GM11168 (cell line): ENCODE measurements at regions not wholly inside any gene's neighbourhood (a gene's known extent, or its start where the extent isn't known, plus 50 kb on each side); places are given as distances from the start of the nearest gene placed in this dataset.
"Not testable (repeated sequence)": the region's sequence is repeated elsewhere in the genome, so short reads cannot be mapped to it uniquely, and the experiment has no call there.

ENCODE experiments used
- in situ Hi-C: fragments of 300-500 bp; cut with MboI; formaldehyde crosslinking; loops from one replicate; pipeline ENCODE4 v1.12.0; 2022; ENCODE audit warnings: low sequenced_read_pairs; ENCODE audit not compliant: unreplicated experiment

DNA sequence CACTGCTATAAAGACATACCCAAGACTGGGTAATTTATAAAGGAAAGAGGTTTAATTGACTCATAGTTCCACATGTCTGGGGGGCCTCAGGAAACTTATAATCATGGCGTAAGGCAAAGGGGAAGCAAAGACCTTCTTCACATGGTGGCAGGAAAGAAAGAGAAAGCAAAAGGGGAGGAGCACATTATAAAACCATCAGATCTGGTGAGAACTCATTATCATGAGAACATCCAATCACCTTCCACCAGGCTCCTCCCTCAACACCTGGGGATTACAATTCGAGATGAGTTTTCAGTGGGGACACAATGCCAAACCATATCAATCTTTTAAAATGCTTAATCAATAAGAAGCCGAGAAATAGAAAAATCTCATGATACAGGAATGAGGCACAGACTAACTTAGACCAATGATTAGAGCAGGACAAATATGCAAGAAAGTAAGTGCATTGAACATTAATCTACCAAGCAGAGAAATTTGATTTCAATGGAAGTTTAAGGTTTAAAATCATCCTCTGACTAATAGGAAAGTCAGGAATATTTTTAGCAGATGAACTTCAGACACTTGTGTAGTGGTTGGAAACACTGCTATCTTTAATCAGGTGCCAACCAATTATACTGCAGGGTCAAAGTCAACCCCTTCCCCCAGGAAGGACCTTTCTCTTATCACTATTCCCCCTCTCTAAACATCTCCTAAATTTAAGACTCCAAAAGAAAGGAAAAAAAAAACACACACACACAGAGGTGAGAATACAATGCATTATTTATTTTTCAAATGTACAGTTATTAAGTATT is 259.2 kb downstream of the IRS1 start:
- in situ Hi-C loops = no loop called here

DNA sequence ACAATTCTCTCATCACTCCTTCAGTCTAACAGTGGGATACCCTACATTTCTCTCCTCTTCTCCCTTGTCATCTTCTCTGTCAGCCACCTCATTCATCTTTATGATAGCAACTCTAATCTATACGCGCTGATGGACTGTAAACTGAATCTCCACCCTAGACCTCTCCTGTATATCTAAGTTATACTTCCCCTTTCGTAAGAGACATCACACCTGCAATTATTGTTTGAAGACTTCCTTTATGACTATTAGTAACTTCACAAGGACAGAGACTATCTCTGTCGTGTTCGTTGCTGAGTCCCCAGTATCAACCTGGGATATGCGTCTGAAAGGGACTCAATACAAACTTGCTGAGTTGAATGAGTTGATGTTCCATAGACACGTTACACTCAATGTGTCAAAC is 263.2 kb downstream of the IRS1 start:
- in situ Hi-C loops = no loop called here

DNA sequence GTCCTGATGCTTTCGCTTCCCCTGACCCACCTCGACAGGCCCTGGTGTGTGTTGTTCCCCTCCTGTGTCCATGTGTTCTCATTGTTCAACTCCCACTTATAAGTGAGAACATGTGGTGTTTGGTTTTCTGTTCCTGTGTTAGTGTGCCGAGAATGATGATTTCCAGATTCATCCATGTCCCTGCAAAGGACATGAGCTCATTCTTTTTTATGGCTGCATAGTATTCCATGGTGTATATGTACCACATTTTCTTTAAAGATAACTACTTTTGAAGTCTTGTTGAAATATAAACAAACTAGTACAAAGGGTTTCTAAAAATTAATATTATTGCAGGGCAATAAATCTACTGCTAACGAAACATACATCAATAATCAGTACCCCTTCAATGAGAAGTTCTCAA is 266.6 kb downstream of the IRS1 start:
- in situ Hi-C loops = not testable (repeated sequence)

DNA sequence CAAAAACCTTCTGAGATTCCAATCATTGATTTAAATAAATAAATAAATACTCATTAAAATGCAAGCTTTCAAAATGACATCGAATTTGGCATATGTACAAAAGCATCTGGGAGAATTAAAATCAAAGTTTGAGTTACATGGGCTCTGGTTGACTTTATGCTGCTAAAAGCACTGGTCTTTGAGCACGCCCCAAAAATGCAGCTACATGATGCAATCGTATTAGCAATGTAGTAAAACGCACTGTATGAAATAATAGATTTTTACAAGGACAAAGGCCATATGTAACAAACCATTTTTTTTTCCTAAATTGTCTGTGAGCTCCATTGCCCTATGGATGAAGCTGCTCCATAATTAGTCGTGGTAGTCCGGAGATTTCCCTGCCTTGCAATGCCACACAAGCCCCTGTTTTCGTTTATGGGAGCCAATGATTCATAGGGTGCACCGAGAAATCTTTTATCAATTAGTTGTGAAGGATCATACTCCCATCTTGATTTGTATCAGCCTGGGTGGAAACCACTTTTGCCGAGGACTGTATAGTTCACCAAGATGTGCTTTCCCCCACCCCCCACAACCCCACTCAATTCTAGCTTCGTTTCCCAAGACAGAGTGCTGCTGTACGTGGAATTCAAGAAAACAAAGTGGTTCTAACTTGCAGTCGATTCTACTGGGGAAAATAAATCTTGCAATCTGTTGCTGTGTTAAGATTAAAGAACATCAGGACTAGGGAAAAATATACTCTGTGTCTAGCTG is 268.4 kb downstream of the IRS1 start:
- in situ Hi-C loops = no loop called here

DNA sequence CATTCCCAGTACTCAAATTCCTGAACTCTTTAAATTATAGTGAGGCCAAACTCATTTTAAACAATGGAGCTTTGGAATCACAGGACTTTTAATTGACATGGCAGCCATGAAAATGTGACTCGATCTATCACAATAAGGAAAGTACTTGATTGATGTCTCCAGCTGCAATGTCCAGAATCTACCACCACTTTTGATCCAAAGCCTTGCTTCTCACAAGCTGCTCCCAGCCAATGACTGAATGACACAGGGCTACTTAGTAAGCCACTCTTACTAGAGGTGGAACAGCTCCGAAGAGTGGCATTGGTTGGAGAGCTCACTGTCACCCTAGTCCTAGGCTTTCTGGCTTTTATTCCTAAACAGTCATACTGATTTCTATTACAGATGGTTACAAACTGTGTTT is 270.1 kb downstream of the IRS1 start:
- in situ Hi-C loops = no loop called here

DNA sequence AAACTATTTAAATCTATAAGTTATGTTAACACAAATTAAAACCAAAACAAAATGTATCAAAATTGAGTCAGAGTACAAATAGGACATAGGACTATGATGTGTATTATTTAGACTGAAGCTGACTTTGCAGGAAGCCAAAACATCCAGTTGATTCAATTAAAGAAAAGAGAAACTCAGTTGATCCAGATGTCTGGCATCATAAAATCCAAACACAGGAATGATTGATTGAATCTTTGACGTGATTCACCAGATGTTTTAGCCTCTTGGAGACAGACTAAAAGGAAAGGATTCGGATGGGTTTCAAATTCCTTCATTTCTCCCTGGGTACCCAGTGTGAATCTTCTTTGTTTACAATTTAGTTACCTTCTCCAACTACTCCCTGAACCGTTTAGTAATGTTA is 272.9 kb downstream of the IRS1 start:
- in situ Hi-C loops = no loop called here

DNA sequence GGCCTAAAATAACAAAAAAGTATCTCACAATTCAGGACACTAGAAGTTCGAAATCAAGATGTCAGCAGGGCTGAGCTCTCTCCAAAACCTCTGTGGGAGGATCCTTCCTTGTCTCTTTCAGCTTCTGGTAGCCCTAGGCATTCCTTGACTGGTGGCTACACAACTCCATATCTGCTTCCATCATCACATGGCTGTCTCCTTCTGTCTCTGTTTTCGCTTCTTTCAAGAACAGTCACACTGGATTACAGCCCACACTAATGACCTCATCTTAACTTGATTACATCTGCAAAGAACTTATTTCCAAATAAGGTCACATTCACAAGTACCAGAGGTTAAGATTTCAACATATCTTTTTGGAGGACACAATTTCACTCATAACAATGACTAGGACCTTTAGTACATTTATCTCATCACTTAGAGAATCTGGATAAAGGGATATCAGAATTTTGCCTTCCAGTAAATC is 275.2 kb downstream of the IRS1 start:
- in situ Hi-C loops = no loop called here

DNA sequence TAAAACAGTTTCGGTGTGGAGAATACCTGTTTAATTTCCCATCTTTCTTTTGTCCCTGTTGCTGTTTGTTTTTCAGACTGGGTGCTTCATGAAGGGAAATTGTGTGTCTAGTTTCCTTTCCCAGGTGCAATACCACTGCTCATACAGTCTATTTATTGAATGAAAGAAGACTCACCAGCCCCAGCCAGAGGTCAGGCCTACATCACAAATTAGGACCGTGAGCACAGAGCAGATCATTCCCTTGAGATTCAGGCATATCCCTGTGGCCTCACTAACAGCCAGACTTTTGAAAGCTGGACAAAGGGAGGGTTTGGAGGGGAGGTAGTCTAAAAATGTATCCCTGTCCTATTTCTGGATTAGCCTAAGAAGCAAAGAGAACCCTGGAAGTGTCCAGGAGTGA is 278.9 kb downstream of the IRS1 start:
- in situ Hi-C loops = no loop called here

DNA sequence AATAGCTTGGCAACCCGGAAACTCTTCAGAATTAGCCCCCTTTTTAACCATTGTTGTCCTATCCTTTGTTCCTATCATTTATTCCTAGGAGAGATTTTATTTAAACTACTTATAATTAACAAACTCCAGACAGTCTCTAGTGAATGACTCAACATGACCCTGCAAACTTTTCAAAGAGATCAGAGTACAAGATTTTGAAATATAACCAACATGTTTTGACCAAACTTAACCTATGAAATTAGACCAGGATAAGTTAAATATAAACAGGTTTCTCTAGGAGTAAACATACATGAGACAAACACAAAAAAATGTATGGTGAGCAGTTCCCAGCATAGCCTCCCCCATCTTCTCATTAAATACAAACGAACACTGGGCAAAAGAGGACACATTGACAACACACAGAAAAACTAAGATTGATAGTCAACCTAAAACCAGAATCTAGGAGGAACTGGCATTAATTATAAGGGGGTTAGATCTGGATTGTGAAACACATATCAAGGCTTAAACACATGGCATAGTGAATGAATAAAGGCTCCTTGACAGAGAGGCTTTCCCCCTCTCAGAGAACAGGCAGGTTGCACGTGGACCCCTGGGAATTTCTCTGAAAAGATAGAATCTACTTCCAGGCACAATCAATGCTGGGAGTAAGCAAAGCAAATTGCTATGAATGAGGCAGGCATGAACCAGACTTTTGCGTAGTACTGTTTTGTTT is 284.1 kb downstream of the IRS1 start:
- in situ Hi-C loops = no loop called here

DNA sequence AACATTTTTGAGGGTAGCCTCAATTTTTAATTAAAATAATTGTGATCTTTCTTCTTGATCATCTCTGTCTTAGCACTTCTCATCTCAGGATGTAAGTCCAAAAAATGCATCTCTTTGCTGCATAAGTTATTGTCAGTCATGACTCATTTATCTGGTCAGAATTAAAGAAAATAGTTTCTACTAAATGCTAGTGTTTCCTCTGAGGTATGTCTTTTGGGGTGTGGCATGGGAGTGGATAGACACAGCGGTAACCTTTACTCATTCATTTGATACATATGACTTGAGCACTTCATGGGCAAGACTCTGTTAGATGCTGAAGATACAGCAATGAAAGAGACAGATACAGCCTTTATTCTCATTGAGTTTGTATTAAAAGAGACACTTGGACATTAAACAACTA is 284.7 kb downstream of the IRS1 start:
- in situ Hi-C loops = no loop called here

DNA sequence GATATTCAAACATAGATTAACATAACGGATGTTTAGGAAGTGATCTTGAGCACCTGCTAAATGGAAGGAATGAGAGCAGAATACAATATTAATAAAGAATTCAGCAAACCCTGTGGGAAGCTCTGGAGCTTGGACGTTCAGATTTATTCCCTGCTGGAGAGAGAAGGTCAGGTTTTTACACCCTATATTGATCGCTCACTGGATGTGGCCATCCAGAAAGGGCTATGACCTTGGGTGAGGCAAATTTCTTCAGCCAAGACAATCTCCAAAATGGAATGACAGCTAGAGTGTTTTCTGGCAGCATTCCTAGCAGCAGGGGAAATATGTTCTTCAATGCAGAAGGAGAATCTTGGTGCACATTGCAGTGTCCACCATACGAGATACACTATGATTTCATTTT is 288.3 kb downstream of the IRS1 start:
- in situ Hi-C loops = no loop called here

DNA sequence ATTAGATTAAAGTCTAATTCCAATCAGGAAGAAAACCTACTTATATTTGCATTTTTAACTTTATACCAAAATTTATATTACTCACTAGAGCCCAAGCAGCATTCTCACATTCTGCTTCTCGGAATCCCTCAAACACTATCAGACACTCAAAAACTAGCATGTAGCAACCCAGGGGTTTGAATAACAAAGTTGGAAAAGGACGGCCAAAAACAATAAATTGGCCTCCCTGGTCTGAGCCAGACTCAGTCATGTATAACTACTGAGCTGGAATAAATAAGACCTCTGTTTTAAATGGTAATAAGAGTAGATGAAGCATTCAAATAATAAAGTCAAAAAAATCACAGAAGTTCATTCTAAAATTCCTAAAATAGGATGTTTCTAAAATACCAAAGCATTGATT is 290.9 kb downstream of the IRS1 start:
- in situ Hi-C loops = no loop called here

DNA sequence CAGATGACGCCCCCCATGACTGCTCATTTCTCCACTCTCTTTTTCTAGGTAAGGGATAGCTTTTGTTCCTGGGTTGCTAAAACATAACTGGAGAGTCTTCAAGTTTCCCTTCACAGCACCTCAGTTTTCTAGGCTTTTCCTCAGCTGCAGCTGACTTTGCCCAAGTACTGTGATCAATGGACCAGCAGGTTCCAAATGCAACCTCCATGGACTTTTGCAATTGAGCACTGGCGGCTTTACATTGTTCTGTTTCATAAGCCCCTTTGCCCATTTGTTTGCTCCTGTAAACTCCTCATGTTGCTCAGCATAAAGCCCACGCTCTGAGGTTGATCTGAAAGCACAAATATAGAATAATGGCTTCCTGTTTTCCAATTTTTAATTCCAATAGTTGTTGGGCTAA is 291.6 kb downstream of the IRS1 start:
- in situ Hi-C loops = no loop called here

DNA sequence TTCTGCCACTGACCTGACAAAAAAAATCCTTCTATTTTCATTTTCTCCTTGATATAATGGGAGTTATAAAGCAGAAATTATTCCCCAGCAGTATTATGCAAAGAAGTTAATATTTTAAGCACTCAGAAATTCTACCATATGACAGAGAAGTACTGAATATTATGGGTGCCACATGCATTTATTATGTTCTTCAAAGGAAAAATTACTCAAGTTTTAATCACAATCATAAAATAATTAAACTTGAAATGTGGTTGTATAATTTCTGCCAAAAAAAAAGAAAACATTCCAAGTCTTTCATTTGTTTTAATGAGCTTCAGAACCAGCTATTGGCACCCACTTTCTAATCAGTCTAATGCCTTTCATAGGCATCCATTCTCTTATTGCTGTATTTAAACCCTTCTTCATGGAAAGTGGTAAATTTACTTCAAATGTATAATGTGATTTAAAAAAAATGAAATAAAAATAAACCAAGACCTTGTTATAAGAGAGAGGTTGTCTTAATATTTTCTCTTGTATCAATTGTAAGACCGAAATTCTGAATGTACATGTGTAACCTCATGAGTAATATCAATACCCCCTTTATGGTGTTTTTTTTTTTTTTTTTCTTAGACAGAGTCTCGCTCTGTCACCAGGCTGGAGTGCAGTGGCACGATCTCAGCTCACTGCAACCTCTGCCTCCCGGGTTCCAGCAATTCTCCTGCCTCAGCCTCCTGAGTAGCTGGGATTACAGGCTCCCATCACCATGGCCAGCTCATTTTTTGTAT is 302.3 kb downstream of the IRS1 start:
- in situ Hi-C loops = no loop called here

DNA sequence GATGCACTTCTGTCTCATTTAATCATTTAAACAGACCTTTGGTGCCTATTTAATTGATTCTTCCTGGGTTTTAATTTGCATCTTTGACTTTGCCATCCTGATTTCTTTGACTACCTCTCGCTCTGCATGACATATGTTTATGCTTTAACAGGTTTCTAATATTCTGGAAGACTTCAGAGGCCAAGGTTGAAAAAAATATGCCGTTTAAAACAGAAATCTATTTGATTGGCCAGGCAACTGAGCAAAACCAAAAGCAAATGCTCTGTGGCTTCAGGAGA is 303.4 kb downstream of the IRS1 start:
- in situ Hi-C loops = no loop called here

DNA sequence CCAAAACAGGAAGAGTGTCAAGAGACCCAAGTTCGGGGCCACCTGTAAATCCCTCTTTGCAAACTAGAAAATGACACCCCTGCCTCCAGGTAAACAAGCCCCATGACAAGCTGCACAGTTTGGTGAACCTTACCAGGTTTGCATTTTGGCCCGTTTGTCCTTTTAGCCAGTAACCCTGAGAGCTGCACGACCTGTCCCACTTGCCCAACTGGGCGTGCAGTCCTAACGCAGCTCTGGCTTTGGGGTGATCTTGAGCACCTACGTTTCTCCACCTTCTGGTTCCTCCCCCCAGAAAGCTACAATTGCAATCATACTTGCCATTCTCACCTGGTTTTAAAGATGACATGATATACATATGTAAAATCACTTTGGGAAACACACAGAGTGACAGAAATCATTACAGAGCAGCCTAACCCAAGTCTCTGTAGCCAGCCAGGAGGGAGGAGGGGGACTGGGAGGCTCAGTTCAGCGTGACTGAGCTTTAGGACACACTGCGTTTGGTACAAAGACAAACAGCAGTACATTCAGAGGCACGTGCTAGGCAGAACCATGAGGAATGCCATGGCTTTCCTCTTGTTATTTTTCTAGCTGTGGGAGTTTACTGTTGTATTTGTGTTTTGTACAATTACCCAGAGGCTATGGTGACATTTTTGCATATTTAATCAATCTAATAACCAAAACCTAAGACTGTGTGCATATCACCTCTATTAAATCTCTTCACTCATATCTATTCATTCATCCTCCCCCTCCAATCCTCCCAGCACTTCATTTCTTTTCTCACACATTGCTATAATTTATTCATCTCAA is 304.0 kb downstream of the IRS1 start:
- in situ Hi-C loops = no loop called here

DNA sequence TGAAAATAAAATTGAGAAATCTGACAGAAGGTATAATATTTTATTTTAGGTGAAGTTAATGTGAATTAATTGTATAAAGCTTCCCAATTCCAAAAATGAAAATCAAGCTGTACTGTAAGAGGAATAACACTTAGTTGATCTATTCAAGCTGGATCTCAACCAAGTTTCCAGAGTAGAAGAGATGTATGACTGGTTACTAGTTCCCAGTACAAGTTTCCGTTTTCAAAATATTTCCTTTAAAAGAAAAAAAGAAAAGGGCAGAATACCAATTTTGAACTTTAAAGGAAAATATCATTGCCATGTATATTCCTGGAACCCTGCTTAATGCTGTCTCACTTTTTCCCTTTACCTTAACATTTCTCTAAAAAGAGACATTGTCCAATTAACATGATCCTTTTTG is 308.5 kb downstream of the IRS1 start:
- in situ Hi-C loops = no loop called here

DNA sequence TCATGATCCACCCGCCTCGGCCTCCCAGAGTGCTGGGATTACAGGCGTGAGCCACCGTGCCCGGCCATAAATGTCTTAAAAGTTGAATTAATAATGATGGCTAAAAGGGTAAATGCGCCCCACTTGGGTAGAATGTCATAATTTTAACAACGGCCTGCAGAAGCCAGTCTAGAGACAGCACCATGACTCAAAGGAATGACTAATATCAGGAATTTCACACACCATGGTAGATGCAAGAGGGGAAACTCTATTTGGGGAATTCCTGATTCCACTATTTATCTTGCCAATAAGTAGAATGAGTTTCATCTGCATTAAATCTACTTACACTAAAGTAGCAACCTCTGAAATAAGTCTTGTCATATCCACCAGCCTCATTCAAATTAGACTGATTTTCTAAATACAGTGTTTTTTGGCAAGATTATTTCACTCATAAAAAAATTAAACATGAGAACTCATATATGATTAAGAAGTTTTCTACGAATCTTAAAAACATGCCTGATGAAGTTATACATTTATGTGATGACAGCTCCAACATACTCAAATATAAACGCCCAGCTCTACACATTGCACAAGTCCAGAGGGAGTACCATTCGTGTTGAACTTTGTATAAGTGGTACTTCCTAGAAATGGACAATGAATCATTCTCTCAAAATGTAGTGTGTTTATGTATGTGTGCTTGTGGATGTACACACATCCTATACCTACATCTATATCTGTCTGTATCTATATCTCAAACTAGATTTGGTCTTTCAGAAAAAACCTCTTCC is 309.7 kb downstream of the IRS1 start:
- in situ Hi-C loops = no loop called here

DNA sequence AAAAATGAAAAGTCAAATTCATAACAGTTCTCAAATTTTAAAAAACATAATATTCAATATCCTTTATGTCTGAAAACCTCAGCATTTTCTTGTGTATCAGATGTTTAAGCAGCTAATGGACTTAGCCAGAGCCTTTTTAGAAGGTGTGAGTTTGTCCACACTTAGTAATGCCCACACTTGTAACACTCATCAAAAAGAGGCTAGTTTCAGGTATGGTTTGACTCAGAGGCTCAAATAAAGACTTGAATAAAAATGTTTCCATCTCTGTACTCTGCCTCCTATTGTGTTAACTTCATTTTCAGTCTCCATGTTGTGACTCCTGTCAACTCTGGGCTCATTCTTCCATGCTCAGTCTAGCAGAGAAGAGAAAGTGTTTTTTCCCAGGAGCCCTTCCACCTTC is 311.6 kb downstream of the IRS1 start:
- in situ Hi-C loops = no loop called here
